CD4-positive, alpha-beta memory T cell (primary cell): ENCODE measurements at regions not wholly inside any gene's neighbourhood (a gene's known extent, or its start where the extent isn't known, plus 50 kb on each side); places are given as distances from the start of the nearest gene placed in this dataset.

Experiments used
- CTCF ChIA-PET: fragments of 350-600 bp; sonication (Branson Sonifier 250); formaldehyde crosslinking; loops from one replicate; lab custom pipeline; 2021; ENCODE audit warnings: inconsistent platforms; ENCODE audit not compliant: partially characterized antibody; lab: Charles Lee
- POLR2A ChIA-PET: fragments of 350-600 bp; sonication (Branson Sonifier 250); formaldehyde crosslinking; loops from one replicate; lab custom pipeline; 2021; ENCODE audit not compliant: partially characterized antibody; lab: Charles Lee
- DNase-seq, 5 donors: peaks; one replicate each; pipeline versions ENCODE4 v3.0.0 to v3.0.0-alpha.2; 2020 to 2022; ENCODE audit warnings: mixed read lengths in 1 of 5
- H3K27ac ChIP-seq: one replicate; pipeline ENCODE4 v1.7.0; 2013; ENCODE audit warnings: low read depth, low read length
- H3K27me3 ChIP-seq: 2 replicates; pipeline ENCODE4 v1.7.0; 2013; ENCODE audit warnings: mild to moderate bottlenecking, low read length, moderate library complexity; ENCODE audit not compliant: insufficient read depth
- H3K36me3 ChIP-seq: 2 replicates; pipeline ENCODE4 v1.7.0; 2013; ENCODE audit warnings: mild to moderate bottlenecking, low read length, moderate library complexity; ENCODE audit not compliant: insufficient read depth
- H3K4me1 ChIP-seq: 2 replicates; pipeline ENCODE4 v1.7.0; 2013; ENCODE audit warnings: mild to moderate bottlenecking, low read length, moderate library complexity; ENCODE audit not compliant: insufficient read depth
- H3K4me3 ChIP-seq, 2 donors: one replicate each; pipeline ENCODE4 v1.7.0; 2013; ENCODE audit warnings: low read length in 2 of 2, mild to moderate bottlenecking in 1 of 2
- H3K9me3 ChIP-seq, 2 donors: one replicate each; pipeline ENCODE4 v1.7.0; 2013; ENCODE audit warnings: low read length in 2 of 2, control low read depth in 1 of 2; ENCODE audit not compliant: control insufficient read depth in 1 of 2
- H3K27ac Mint-ChIP-seq, 7 donors: one replicate each; pipeline ENCODE4 v1.8.0; 2020 to 2021; ENCODE audit warnings: mixed read lengths in 7 of 7, mild to moderate bottlenecking in 6 of 7, inconsistent platforms in 3 of 7, moderate library complexity in 3 of 7
- H3K27me3 Mint-ChIP-seq, 2 donors: one replicate each; pipeline ENCODE4 v1.8.0; 2020 to 2021; ENCODE audit warnings: mixed read lengths in 2 of 2
- H3K36me3 Mint-ChIP-seq, 2 donors: one replicate each; pipeline ENCODE4 v1.8.0; 2020 to 2021; ENCODE audit warnings: mixed read lengths in 2 of 2, inconsistent platforms in 1 of 2, mild to moderate bottlenecking in 1 of 2
- H3K4me1 Mint-ChIP-seq, 4 donors: one replicate each; pipeline ENCODE4 v1.8.0; 2020 to 2021; ENCODE audit warnings: mixed read lengths in 4 of 4, mild to moderate bottlenecking in 1 of 4
- H3K4me3 Mint-ChIP-seq, 8 donors: one replicate each; pipeline ENCODE4 v1.8.0; 2020 to 2021; ENCODE audit warnings: mixed read lengths in 8 of 8, mild to moderate bottlenecking in 7 of 8, moderate library complexity in 6 of 8, inconsistent platforms in 3 of 8
- H3K9me3 Mint-ChIP-seq, 8 donors: one replicate each; pipeline ENCODE4 v1.8.0; 2020 to 2021; ENCODE audit warnings: mixed read lengths in 8 of 8, mild to moderate bottlenecking in 5 of 8, inconsistent platforms in 3 of 8, moderate library complexity in 1 of 8
- intact Hi-C: fragments of 100-400 bp; cut with micrococcal nuclease; formaldehyde crosslinking; loops from one replicate; pipeline ENCODE4 v1.15.1; 2023

GRCh38 chr2:57119141-57119540 lies 927.5 kb upstream of the VRK2 start:
- Mint-ChIP-seq H3K4me1 (no peaks in the 10 kb centered on the region), H3K9me3 (peaks cover 0 to 18% (median 5%) of the 10 kb centered on the region in 8 donors), H3K27ac (no peak overlapping the region), H3K36me3 (no peaks in the 10 kb centered on the region), H3K4me3 (no peak overlapping the region), H3K27me3 (no peaks in the 10 kb centered on the region)
- Histone ChIP-seq H3K36me3 (no peaks in the 10 kb centered on the region), H3K27ac (no peak overlapping the region), H3K27me3 (no peaks in the 10 kb centered on the region), H3K4me1 (no peaks in the 10 kb centered on the region), H3K9me3 (no peaks in the 10 kb centered on the region), H3K4me3 (no peak overlapping the region)
- no peak for DNase-seq
- ChIA-PET POLR2A (no interaction called here), CTCF (no interaction called here)
- intact Hi-C loops, result no loop called here

- DNase-seq, result no peak
- no peak overlapping the region for H3K4me3 ChIP-seq
- H3K4me1 ChIP-seq, result no peaks in the 10 kb centered on the region
- no peaks in the 10 kb centered on the region for H3K9me3 ChIP-seq
- Mint-ChIP-seq H3K9me3 (peaks cover 0 to 7% (median 5%) of the 10 kb centered on the region in 8 donors), H3K4me3 (no peak overlapping the region), H3K4me1 (no peaks in the 10 kb centered on the region), H3K36me3 (no peaks in the 10 kb centered on the region), H3K27me3 (no peaks in the 10 kb centered on the region), H3K27ac (no peak overlapping the region)
- intact Hi-C loops, result no loop called here
- H3K27me3 ChIP-seq, result no peaks in the 10 kb centered on the region
- POLR2A ChIA-PET, result no interaction called here
- H3K27ac ChIP-seq, result no peak overlapping the region
- no peaks in the 10 kb centered on the region for H3K36me3 ChIP-seq
- CTCF ChIA-PET, result no interaction called here
These were observed 920.2 kb upstream of the VRK2 start for GRCh38 chr2:57126410-57126809.

- Mint-ChIP-seq H3K27me3 (no peaks in the 10 kb centered on the region), H3K9me3 (peaks cover 2 to 20% (median 7%) of the 10 kb centered on the region in 8 donors), H3K4me1 (no peaks in the 10 kb centered on the region), H3K36me3 (no peaks in the 10 kb centered on the region), H3K4me3 (no peak overlapping the region), H3K27ac (no peak overlapping the region)
- intact Hi-C loops, result no loop called here
- POLR2A ChIA-PET, result no interaction called here
- no peaks in the 10 kb centered on the region for H3K36me3 ChIP-seq
- H3K27ac ChIP-seq, result no peak overlapping the region
- H3K4me3 ChIP-seq, result no peak overlapping the region
- no peaks in the 10 kb centered on the region for H3K27me3 ChIP-seq
- CTCF ChIA-PET, result no interaction called here
- no peaks in the 10 kb centered on the region for H3K9me3 ChIP-seq
- H3K4me1 ChIP-seq, result no peaks in the 10 kb centered on the region
- DNase-seq, result no peak
These were observed 907.4 kb upstream of the VRK2 start for GRCh38 chr2:57139179-57139578.

GRCh38 chr2:57141269-57141668 lies 905.3 kb upstream of the VRK2 start:
- DNase-seq, result no peak
- ChIA-PET CTCF (no interaction called here), POLR2A (no interaction called here)
- Histone ChIP-seq H3K4me1 (no peaks in the 10 kb centered on the region), H3K36me3 (no peaks in the 10 kb centered on the region), H3K27me3 (no peaks in the 10 kb centered on the region), H3K9me3 (no peaks in the 10 kb centered on the region), H3K27ac (no peak overlapping the region), H3K4me3 (no peak overlapping the region)
- H3K4me1 Mint-ChIP-seq, result no peaks in the 10 kb centered on the region
- intact Hi-C loops, result no loop called here
- H3K36me3 Mint-ChIP-seq, result peaks cover 0 to 4% of the 10 kb centered on the region in 2 donors
- no peaks in the 10 kb centered on the region for H3K27me3 Mint-ChIP-seq
- no peak overlapping the region for H3K27ac Mint-ChIP-seq
- no peak overlapping the region for H3K4me3 Mint-ChIP-seq
- H3K9me3 Mint-ChIP-seq, result peaks cover 0 to 26% (median 11%) of the 10 kb centered on the region in 8 donors

GRCh38 chr2:57146951-57147350 lies 899.7 kb upstream of the VRK2 start:
- H3K27ac Mint-ChIP-seq, result no peak overlapping the region
- H3K27ac ChIP-seq, result no peak overlapping the region
- no peaks in the 10 kb centered on the region for H3K4me1 ChIP-seq
- no peaks in the 10 kb centered on the region for H3K27me3 Mint-ChIP-seq
- no peak overlapping the region for H3K4me3 ChIP-seq
- peaks cover 0 to 4% of the 10 kb centered on the region in 2 donors for H3K36me3 Mint-ChIP-seq
- no peaks in the 10 kb centered on the region for H3K4me1 Mint-ChIP-seq
- intact Hi-C loops, result no loop called here
- no peaks in the 10 kb centered on the region for H3K27me3 ChIP-seq
- H3K9me3 ChIP-seq, result peaks cover 0 to 5% of the 10 kb centered on the region in 2 donors
- H3K9me3 Mint-ChIP-seq, result peaks cover 0 to 48% (median 25%) of the 10 kb centered on the region in 8 donors
- H3K36me3 ChIP-seq, result no peaks in the 10 kb centered on the region
- ChIA-PET CTCF (no interaction called here), POLR2A (no interaction called here)
- DNase-seq, result no peak
- no peak overlapping the region for H3K4me3 Mint-ChIP-seq

GRCh38 chr2:57156231-57156924 lies 890.2 kb upstream of the VRK2 start:
- Histone ChIP-seq H3K27me3 (no peaks in the 10 kb centered on the region), H3K27ac (no peak overlapping the region), H3K36me3 (no peaks in the 10 kb centered on the region), H3K9me3 (peaks cover 0 to 4% of the 10 kb centered on the region in 2 donors), H3K4me3 (no peak overlapping the region), H3K4me1 (no peaks in the 10 kb centered on the region)
- Mint-ChIP-seq H3K4me1 (no peaks in the 10 kb centered on the region), H3K4me3 (no peak overlapping the region), H3K36me3 (no peaks in the 10 kb centered on the region), H3K9me3 (peaks cover 2 to 29% (median 16%) of the 10 kb centered on the region in 8 donors), H3K27ac (no peak overlapping the region), H3K27me3 (no peaks in the 10 kb centered on the region)
- ChIA-PET POLR2A (no interaction called here), CTCF (no interaction called here)
- DNase-seq, result no peak
- intact Hi-C loops, result no loop called here

GRCh38 chr2:57160976-57161375 lies 885.6 kb upstream of the VRK2 start:
- H3K27me3 ChIP-seq, result no peaks in the 10 kb centered on the region
- DNase-seq, result no peak
- H3K9me3 Mint-ChIP-seq, result peaks cover 0 to 19% (median 12%) of the 10 kb centered on the region in 8 donors
- no peaks in the 10 kb centered on the region for H3K4me1 Mint-ChIP-seq
- ChIA-PET POLR2A (no interaction called here), CTCF (no interaction called here)
- H3K27me3 Mint-ChIP-seq, result no peaks in the 10 kb centered on the region
- no peak overlapping the region for H3K27ac ChIP-seq
- H3K4me1 ChIP-seq, result no peaks in the 10 kb centered on the region
- H3K27ac Mint-ChIP-seq, result no peak overlapping the region
- intact Hi-C loops, result no loop called here
- H3K4me3 Mint-ChIP-seq, result no peak overlapping the region
- peaks cover 0 to 4% of the 10 kb centered on the region in 2 donors for H3K9me3 ChIP-seq
- no peak overlapping the region for H3K4me3 ChIP-seq
- no peaks in the 10 kb centered on the region for H3K36me3 ChIP-seq
- H3K36me3 Mint-ChIP-seq, result no peaks in the 10 kb centered on the region
